ENCODE measurements at regions not wholly inside any gene's neighbourhood (a gene's known extent, or its start where the extent isn't known, plus 50 kb on each side); places are given as distances from the start of the nearest gene placed in this dataset.

DNA sequence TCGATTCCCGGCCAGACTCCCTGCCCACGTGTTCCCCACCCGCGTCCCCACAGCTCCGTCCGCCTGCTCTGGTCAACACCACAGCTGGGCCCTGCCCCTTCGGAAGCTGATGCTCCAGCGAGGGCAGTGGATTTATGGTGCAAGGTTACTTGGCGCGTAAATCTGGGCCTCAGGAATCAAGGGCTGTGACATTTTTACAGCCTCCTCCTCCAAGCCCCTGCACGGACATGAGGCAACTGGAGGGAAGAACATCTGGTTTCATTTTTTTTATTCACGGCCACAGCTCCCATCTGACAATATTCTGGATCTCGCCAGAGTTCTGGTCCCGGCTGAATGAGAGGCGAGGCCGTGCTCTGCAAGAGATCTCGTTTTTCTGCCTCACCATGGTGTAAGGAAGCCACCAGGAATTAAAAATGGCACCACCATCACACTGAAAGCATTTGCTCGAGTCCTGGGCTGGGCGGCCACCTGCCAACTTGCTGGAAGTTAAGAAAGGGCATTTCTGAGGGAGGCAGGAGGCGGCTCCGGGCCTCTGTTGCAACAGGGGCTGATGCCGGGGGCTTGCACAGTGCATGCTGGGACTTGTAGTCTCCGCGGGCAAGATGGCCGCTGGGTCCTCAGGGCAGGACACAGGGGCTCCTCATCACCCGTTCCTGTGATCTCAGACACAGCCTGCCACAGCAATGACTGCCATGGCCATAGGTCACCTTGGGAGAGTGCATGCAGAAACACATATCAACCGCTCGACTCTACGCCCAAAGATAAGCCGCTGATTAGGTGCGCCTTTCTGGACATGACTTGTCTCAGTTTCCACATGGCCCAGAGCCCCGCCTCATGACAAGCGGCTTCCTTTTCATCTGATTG is 148.5 kb downstream of the LY86 start:
- DNase-seq (ENCODE audit: low read depth) = no peak
- H3K4me3 ChIP-seq (ENCODE audit: low read length) = peak overlapping the region; percentile 37
- TF ChIP-seq, protein P1, sequence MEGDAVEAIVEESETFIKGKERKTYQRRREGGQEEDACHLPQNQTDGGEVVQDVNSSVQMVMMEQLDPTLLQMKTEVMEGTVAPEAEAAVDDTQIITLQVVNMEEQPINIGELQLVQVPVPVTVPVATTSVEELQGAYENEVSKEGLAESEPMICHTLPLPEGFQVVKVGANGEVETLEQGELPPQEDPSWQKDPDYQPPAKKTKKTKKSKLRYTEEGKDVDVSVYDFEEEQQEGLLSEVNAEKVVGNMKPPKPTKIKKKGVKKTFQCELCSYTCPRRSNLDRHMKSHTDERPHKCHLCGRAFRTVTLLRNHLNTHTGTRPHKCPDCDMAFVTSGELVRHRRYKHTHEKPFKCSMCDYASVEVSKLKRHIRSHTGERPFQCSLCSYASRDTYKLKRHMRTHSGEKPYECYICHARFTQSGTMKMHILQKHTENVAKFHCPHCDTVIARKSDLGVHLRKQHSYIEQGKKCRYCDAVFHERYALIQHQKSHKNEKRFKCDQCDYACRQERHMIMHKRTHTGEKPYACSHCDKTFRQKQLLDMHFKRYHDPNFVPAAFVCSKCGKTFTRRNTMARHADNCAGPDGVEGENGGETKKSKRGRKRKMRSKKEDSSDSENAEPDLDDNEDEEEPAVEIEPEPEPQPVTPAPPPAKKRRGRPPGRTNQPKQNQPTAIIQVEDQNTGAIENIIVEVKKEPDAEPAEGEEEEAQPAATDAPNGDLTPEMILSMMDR (conservative IDR thresholded peaks at IDR 0.05; ENCODE audit: low read depth, low read length) = no peak

DNA sequence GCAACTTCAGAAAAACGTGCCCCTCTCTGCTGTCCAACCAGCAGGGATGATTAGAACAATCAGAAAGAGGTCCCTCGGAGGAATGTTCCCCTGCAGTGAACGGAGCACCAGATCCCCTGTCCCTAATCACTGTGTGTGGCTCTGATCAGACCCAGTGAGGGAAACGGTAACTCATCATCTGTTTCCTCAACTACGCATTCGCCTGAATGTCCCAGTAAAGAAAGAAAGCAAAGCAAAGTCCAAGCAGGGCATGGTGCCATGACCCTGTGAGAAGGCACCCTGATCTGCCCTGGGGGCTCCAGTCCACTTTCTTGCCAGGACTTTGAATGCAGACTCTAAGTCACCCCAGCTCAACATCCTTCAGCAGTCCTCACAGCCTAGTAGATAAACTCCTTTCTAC is 149.2 kb downstream of the LY86 start:
- no peak overlapping the region for H3K4me3 ChIP-seq (ENCODE audit: low read length)
- no peak for DNase-seq (ENCODE audit: low read depth)
- TF ChIP-seq, protein P1 (conservative IDR thresholded peaks at IDR 0.05; ENCODE audit: low read depth, low read length) = no peak

DNA sequence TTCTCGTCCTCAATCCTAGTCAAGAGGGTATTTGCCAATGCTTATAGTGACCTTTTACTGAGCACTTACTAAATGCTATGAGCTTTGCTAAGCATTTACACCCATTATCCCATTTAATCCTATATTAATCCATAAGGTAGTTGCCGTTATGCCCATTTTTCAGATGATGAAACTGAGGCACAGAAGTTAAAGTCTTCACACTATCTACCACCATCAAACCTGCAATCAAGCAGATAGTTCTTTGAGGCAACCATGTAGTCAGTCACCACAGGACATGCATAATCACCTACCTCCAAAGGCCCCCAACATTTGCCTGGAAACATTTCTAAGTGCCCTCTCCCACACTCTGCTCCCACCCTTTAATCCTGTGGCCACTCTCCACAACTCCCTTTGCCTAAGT is 149.6 kb downstream of the LY86 start:
- no peak for DNase-seq (ENCODE audit: low read depth)
- H3K4me3 ChIP-seq (ENCODE audit: low read length) = no peak overlapping the region
- TF ChIP-seq, protein P1 (conservative IDR thresholded peaks at IDR 0.05; ENCODE audit: low read depth, low read length) = no peak

DNA sequence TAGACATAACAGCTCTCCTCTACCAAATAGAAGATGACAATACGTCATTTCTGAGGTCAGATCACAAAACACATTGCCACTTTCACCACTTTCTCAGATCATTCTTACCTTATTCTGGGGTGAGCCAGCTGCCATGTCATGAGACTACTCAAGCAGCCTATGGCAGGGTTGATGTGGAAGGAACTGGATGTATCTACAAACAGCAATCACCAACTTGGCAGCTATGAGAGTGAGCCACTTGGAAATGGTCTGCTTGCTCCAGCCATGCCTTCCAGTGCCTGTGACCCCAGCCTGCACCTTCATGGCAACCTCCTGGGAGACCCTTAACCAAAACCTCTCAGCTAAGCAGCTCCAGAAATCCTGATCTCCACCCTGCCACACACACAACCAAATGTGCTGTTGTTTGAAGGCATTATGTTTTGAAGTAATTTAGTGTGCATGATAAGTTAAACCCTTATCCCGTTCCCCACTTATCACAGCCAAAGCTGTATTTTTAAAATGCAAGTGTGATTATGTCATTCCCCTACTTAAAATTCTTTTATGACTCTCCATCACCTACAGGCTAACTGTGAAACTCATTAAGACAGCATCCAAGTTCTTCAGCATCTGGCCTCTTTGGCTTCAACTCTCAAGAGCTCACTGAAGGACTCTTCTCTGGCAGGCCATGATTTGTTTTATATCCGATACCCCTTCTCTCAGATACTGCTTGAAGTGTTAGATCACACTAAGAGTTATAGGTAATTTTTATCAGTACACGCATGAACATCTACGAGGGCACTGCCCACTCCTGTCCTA is 150.6 kb downstream of the LY86 start:
- TF ChIP-seq, protein P1 (conservative IDR thresholded peaks at IDR 0.05; ENCODE audit: low read depth, low read length) = no peak
- DNase-seq (ENCODE audit: low read depth) = no peak
- H3K4me3 ChIP-seq (ENCODE audit: low read length) = no peak overlapping the region

DNA sequence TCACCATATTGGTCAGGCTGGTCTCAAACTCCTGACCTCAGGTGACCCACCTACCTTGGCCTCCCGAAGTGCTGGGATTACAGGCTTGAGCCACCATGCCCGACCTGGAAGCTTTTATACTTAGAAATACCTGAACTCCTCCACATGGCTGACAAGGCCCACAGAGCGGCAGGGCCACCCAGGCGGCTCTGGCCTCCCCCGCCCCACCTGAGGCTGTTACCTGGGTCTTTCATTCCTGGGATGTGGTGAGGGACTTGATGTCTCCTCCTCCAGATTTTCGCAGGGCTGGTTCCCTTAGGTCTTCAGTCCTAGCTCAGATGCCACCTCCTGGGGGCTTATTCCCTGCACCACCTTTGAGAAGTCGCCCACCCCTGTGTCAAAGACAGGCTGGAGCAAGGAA is 152.1 kb downstream of the LY86 start:
- TF ChIP-seq, protein P1 (conservative IDR thresholded peaks at IDR 0.05; ENCODE audit: low read depth, low read length) = no peak
- no peak overlapping the region for H3K4me3 ChIP-seq (ENCODE audit: low read length)
- no peak for DNase-seq (ENCODE audit: low read depth)

DNA sequence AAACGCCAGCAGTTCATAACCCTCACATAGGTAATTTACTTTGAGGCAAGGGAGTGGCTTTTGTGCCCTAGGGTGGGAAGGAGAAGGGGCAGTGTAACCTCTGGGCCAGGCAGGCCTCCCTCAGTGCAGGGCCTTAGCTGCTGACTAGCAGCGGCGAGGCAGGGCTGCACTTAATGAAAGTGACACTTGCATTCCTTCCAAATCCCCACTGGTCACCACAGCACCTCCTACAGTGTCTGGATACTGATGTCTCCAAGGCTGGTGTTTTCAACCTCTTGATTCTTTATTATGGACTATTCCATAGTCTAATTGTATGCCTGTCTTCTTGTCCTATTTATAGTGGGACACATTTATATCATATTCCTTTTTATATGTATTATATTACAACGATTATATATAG is 152.7 kb downstream of the LY86 start:
- TF ChIP-seq, protein P1 (conservative IDR thresholded peaks at IDR 0.05; ENCODE audit: low read depth, low read length) = no peak
- no peak overlapping the region for H3K4me3 ChIP-seq (ENCODE audit: low read length)
- no peak for DNase-seq (ENCODE audit: low read depth)
